GM18909 (cell line): ENCODE measurements at regions not wholly inside any gene's neighbourhood (a gene's known extent, or its start where the extent isn't known, plus 50 kb on each side); places are given as distances from the start of the nearest gene placed in this dataset.

Source experiments
- ATAC-seq: cut with Tn5 transposase; IDR thresholded peaks from one replicate; pipeline ENCODE4 v1.9.1; 2021; ENCODE audit warnings: mild to moderate bottlenecking; ENCODE audit not compliant: unreplicated experiment, poor library complexity

DNA sequence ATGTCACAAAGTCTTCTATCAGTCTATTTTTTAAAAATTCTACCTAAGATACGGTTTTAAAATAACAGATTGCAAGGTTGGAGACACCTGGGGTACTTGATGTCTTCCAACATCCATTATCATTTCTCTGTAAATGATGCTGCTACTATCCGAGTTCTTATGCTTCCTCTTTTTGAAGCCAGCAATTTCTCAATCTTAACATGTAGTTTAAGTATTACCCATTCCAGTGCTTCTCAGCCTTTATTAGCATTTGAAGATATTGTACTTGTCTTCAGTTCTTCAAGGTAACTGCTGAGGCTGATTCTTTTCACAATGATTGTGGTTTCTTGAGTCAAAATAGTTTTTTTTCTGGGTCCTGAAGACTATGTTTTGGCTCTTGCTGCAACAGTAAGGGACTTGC lies 96.4 kb upstream of the SELENOP start:
- peak; percentile 8 for ATAC-seq

DNA sequence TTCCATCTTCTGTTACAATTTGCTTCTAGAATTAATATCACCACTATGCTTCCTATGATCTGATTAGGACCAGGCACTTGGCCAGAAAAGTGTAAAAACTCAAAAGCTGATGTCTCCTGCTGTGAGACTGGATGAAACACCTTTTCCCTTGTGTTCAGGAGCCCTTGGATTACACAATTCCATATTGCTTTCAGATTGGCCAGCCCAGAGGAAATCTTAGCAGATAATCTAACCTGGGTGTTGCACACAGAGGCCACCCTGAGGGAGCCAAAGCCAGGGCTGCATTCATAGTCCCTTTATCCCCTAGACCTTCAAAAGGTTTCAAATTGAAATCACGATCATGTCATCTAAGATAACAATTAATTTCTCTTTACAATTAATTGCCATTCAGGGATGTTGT lies 94.1 kb upstream of the SELENOP start:
- no peak for ATAC-seq

DNA sequence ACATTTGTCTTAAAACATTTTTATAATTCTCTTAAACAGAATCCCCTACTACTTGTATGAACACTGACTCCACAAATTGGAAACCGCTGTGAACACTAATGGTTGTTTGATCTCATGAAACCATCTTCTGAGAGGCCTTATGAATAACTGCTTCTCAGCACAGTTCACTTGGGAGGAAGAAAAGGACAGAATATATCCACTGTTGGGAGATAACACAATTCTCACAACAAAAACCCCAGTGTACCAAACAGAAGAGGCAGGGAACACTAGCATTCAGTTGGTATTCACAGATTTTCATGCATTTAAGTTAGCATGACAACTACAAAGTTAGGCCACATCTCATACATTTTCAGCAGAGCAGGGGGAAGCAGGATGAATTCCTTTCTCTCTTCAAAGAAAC lies 89.0 kb upstream of the SELENOP start:
- no peak for ATAC-seq

DNA sequence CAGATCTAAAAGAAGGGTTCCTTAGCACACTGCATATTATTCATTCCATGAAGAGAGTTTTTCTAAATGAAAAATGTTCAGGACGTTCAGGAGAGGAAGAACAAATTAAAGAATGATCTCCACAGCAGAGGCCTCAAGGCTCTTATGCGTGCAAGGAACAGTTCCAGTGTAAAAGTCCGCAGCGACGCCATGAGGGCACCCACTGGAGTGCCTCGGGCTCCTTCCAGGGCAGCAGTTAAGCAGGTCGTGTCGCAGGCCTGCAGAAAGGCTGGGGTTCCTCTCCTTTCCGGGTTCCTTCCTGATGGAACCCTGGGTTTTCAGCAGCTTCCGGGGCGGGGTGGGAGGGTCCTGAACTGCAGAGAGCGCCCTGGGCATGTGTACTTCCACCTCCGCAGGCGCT lies 87.1 kb upstream of the SELENOP start:
- no peak for ATAC-seq

DNA sequence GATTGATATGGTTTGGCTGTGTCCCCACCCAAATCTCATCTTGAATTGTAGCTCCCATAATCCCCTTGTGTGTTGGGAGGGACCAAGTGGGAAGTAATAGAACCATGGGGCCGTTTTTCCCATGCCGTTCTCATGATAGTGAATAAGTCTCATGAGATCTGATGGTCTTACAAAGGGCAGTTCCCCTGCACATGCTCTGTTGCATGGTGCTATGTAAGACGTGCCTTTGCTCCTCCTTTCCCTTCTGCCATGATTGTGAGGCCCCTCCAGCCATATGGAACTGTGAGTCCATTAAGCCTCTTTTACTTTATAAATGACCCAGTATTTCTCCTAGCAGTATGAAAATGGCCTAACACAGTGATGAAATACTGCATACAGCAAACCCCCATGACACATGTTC lies 84.8 kb upstream of the SELENOP start:
- ATAC-seq, result no peak

DNA sequence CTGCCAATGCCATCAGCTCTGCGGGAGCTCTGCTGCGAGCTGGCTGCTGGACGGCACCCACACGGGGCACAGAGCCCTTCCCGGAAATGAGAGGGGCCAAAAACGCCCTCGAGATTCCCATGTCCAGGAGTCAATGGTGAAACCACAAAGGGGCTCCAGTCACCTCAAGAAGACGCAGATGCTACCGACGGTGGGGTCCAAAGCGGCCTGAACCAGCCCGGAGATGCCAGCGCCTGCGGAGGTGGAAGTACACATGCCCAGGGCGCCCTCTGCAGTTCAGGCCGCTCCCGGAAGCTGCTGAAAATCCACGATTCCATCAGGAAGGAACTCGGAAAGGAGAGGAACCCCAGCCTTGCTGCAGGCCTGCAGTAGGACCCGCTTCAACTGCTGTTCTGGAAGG lies 82.4 kb upstream of the SELENOP start:
- ATAC-seq, result no peak

DNA sequence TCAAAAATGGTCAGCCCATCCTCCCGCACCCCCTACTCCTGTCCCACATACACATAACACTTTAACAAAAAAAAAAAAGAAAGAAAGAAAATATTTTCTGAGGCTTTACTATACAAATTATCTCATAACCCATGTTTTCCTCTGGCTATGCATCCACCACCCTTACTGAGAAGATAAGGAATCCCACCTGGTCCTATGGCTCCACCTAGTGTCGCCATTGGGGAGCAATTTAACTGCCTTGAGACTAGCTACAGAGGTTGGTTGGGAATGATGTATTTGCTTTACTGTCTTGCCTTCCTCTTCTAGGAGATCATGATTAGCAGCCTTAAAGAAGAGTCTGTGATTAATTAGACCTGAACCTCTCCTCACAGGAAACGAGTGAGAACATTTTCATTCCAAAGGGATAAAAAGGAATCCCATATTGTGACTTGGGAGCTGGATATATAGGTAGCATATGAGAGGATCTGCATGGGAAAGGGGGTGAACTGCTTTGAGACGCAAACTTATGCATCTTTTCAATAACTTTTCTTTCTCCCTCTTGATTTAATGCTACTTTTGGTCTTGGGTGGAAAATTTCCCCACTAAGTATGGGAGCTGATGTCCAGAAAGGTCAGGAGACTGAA lies 77.7 kb upstream of the SELENOP start:
- ATAC-seq, result peak; percentile 89

DNA sequence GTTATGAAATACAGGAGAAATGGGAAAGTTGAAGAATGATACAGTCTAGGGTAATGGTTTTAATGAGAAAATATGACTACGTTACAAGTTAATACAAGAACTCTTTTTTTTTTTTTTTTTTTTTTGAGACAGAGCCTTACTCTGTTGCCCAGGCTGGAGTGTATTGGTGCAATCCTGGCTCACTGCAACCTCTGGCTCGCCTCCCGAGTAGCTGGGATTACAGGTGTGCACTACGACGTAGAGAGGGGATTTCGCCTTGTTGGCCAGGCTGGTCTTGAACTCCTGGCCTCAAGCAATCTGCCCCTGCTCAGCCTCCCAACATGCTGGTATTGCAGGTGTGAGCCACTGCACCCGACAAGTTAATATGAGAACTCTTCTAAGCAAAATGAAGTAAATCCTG lies 77.1 kb upstream of the SELENOP start:
- ATAC-seq, result no peak

DNA sequence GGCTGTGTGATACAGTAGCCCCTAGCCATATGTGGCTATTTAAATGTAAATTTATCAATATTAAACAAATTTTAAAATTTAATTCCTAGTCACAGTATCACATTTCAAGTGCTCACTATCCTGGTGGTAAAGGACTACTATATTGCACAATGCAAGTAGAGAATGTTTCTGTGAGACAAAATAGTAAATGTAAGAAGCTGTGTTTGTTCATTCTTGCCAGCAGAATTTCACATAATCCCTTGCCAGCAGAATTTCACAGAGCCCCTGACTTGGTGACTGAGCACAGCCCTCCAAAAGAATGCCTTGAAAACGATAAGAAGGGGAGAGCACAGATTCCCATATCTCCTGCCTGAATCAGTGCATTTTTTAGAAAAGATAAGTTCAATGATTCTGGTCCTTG lies 75.9 kb upstream of the SELENOP start:
- no peak for ATAC-seq

DNA sequence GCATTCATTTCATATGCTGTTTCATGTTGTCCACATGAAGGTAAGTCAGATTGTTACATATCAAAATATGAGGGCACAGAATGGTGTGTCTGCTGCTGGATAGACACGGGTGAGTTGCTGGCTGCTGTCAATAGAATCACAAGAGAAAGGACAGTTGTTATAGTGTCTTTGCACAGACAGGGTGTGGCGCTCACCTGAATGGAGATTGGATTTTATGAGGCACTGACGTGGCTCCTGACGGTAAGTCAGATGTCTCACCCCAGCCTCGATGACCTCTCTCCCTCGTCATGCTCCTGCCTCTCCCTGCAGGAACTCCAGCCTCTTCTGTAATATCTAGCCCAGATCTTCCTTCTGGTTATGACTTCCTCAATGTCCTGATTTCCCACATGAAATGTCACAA lies 75.4 kb upstream of the SELENOP start:
- no peak for ATAC-seq

DNA sequence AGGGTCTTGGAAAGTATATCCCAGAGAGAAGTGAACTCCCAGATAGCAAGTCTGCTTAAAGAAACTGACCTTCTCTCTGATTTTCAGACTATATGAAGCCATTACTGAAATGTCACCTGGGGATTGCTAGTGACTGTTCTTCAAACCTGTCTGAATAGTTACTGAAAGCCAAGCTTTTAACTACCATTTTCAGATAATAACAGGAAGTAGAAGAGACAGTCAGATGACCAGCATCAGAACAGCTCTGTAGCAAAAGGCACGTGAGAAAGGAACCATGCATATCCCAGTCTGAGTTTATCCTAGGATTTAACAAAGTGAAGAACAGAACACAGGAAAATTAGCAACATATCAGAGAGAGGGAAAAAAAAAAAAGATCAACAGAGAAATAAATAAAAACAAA lies 74.9 kb upstream of the SELENOP start:
- no peak for ATAC-seq

DNA sequence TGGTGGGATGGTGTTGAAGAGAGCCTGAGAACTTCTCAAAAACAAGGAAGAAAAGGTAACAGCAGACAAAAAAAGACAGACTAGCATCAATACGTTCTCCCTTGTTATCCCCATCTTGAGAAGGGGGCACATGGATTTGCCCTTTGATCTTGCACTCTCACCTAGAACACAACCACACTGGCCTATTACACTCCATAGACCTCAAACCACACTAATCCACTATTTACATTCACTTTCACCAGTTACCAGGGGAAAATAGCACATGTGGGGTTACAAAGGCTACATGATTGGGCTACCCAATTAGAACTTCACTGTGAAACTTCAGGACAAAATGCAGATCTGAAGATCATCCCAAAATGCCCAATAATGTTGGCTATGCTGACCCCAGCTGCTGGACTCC lies 72.6 kb upstream of the SELENOP start:
- ATAC-seq, result no peak

DNA sequence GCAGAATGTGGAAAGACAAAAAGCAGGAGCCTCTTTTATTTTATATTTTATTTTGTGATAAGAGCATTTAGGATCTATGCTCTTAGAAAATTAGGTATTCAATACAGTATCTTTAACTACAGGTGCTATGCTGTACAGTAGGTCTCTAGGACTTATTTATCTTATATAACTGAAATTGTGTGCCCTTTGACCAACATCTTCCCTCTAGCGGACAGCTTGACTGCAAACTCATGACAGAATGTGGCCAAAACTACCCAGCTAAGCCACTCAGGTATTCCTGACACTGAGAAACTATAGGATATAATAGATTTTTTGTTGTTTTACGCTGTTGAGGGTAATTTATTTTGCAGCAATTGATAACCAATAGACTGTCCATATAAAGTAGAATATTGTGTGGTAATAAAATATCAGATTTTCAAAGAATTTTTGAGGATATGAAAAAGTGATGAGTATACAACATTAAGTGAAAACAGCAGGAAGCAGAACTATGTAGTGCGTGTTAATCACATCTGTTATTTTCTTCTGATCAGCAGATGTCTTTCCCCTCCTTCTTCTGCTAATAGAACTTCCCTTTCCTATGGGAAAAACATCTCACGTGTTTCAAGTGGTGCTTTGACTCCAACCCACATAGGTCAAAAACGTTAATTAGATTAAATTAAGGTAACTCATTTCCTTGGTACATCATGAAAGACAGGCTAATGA lies 69.9 kb upstream of the SELENOP start:
- ATAC-seq, result no peak

DNA sequence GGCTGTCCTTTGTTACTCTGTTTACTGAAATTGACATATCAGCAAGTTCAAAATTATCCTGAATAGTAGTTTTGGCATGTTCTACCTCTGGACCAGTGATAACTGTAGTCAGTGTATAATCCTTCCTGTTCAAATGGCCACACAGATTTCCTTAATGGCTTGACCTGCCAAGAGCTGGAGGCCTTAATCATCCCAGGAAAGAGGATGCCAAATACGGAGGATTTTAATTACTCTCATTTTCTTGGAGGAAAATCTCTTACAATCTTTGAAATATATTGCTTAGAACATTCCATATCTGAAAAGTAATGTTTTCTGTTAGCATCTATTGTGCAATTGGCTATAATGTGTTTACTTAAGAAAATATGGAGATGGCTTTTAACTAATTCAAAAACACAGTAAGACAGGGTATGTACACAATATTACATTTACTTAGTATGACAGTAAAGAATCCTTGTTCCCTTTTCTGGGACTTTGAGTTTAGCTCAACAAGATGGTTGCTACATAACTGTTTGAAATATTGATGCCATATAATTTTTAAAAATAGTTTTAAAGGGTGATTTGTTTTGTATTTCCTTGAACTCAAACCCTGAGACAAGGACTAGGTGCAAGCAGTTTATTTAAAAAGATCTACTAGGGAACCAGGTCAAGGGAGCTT lies 68.9 kb upstream of the SELENOP start:
- ATAC-seq, result no peak

DNA sequence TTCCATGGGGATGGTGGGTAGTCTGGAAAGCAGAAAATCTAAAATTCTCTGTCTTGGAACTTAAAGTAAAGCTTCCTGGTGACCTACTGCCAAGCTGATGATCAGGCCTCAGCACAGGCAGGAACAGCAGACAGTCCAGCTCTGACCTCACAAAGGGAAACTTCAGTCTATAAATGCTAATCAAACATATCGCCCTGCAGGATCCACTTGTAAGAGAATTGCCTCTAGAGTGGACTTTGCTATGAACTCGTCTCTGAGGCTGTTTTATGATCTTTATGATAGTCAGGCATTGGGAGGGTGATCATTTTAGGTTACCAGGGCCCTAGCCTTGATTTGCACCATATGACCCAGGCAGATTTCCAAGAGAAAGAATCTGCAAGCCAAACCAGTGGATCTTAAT lies 67.6 kb upstream of the SELENOP start:
- no peak for ATAC-seq

DNA sequence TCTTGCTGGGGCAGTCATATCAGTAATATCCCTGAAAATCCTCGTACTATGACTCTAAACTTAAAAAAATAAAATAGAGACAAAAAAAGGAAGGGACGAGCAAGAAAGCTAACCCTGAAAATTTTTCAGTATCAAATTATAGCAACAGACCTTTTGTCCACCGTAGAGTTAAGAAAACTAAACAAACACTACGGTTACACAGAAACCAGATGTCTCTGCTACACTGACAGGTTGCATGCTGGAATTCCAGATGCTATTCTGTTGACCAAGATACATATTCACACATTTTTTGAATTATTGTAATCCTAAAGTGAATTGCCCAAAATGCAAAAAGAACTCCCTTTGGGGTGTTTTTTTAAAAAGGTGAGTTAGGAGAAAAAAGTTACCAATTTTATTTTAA lies 66.9 kb upstream of the SELENOP start:
- no peak for ATAC-seq

DNA sequence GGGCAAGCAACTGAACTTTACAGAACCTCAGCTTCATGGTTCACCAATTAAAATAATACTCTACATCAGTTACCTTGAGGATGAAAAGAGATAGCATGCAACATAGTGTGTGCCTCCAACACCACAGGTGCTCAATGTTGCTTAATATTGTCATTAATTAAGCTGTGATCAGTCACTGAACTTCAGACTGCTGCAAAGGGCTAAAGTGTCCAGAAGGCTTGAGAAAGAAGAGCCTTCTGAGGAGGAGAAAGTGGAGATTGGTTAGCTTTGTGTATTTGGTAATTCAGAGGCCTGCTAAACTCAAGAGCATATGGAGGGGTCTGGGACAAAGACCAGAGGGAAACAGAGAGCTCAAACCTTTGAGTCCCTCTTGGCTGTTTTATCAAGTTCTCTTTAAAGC lies 66.3 kb upstream of the SELENOP start:
- ATAC-seq, result no peak

DNA sequence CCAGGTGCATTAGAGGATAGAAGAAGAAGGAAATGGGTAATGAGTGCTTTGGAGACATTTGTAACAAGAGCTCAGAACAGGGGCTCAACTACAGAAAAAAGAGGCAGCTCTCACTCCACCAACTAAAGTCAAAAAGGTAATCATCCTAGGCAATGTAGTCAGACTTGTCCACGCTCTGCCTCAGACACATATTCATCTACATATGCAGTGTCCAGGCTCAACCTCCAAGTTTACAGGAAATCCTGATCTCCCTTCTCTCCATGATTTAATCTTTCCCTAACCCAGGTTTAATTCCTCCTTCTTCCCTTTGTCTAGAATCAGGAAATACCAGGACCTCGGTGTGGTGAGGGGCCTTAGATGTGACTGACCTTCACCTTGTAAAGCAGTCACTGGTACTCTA lies 65.7 kb upstream of the SELENOP start:
- no peak for ATAC-seq

DNA sequence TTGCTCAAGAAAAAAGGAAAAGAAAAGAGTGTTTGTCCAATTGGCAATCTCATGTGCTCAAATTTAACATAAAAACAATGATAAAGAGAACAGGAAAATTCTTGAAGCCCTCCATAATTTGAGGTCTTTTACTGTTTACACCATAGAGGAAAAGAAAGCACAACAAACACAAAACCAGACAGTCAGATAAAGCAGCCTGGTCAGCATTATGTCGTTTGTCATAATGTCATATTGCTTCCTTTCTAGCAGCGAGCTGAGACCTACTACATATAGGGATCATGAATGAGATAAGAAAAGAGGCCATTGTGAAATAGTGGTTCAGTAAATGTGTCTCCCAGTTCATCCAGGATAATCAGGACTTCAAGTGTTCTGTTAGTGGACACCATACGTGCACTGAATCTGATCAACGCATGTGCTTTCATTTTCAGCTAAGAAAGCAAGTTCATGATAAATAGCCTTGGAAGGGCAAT lies 64.7 kb upstream of the SELENOP start:
- no peak for ATAC-seq

DNA sequence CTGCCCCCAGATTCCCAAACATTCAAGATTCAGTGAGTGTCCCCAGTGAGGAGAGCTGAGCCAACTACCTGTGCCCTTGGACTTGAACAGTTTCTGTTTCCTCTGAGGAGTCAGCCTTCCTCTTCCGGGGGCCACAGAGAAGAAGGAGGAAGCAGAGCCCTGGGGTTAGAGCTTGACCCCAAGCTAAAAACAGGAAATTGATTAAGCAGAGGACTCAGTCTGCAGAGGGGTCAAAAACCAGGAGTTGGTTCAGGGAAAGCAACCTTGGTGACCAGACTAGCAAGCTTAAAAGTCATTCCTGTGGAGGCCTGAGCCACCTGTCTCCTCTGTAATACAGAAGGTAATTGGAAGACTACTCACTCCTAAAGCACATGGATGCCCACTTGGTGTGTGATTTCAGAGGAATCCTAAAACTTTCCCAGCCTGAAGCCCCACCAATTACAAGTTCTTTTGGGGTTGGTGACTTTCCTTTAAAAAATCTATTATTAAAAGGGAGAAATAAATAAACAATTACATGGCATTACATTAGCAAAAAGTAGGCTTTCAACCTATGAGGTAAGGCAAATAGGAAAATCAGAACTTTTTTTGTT lies 64.2 kb upstream of the SELENOP start:
- ATAC-seq, result no peak

DNA sequence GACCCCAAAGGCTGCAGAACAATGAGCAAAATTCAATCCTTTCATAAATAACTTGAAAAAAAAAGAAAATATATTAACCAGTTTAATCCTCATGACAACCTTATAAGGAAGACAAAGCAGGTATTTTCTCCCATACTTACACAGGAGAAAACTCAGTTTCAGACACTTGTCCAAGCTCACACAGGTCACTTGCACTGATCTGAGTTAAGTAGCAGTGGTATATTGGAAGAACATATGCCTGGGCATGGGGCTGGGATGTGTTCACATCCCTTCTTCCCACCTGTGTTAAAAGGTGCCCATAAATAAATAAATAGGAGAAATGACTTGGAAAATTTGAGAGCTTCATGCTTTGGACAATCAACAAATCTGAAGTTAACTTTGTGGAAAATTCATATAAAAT lies 63.5 kb upstream of the SELENOP start:
- ATAC-seq, result no peak
